ENCODE measurements at regions not wholly inside any gene's neighbourhood (a gene's known extent, or its start where the extent isn't known, plus 50 kb on each side); places are given as distances from the start of the nearest gene placed in this dataset.

DNA sequence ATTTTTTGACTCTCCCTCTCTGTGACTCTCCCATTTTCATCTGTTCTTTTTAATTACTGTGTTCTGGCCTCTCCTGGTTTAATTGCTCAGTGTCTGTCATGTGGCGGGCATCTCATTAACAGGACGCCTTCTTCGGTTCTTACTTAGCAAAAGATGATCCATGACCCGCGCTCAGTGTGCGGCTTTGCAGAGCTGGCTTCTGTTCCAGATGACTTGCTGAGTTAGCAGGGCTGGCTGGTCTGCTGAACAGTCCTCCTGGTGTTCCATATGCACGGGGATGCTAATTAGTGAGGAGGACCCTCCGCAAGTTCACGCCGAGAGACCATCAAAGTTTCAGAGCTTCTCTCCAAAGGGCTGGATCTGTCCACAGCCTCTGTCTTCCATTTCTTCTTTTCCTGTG lies 258.6 kb upstream of the MKI67 start:
- no peaks in the 10 kb centered on the region for H3K36me3 ChIP-seq (ENCODE audit: low read depth)
- no peaks in the 10 kb centered on the region for H3K9me3 ChIP-seq (ENCODE audit: severe bottlenecking)
- TF ChIP-seq, protein P1, sequence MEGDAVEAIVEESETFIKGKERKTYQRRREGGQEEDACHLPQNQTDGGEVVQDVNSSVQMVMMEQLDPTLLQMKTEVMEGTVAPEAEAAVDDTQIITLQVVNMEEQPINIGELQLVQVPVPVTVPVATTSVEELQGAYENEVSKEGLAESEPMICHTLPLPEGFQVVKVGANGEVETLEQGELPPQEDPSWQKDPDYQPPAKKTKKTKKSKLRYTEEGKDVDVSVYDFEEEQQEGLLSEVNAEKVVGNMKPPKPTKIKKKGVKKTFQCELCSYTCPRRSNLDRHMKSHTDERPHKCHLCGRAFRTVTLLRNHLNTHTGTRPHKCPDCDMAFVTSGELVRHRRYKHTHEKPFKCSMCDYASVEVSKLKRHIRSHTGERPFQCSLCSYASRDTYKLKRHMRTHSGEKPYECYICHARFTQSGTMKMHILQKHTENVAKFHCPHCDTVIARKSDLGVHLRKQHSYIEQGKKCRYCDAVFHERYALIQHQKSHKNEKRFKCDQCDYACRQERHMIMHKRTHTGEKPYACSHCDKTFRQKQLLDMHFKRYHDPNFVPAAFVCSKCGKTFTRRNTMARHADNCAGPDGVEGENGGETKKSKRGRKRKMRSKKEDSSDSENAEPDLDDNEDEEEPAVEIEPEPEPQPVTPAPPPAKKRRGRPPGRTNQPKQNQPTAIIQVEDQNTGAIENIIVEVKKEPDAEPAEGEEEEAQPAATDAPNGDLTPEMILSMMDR (IDR thresholded peaks at IDR 0.05; ENCODE audit: poor library complexity, severe bottlenecking) = no peak
- H3K27me3 ChIP-seq (ENCODE audit: insufficient read depth, poor library complexity, severe bottlenecking) = no peaks in the 10 kb centered on the region
- H3K4me3 ChIP-seq (ENCODE audit: severe bottlenecking) = no peak overlapping the region
- H3K4me1 ChIP-seq (ENCODE audit: insufficient read depth, poor library complexity, severe bottlenecking) = no peaks in the 10 kb centered on the region
- ATAC-seq (ENCODE audit: low read depth) (no peak), DNase-seq (ENCODE audit: low spot score) (no peak)
- no peak overlapping the region for H3K27ac ChIP-seq (ENCODE audit: poor library complexity, severe bottlenecking)

- H3K27ac ChIP-seq (ENCODE audit: poor library complexity, severe bottlenecking) = no peak overlapping the region
- TF ChIP-seq, protein P1 (IDR thresholded peaks at IDR 0.05; ENCODE audit: poor library complexity, severe bottlenecking) = no peak
- H3K36me3 ChIP-seq (ENCODE audit: low read depth) = no peaks in the 10 kb centered on the region
- no peaks in the 10 kb centered on the region for H3K4me1 ChIP-seq (ENCODE audit: insufficient read depth, poor library complexity, severe bottlenecking)
- H3K27me3 ChIP-seq (ENCODE audit: insufficient read depth, poor library complexity, severe bottlenecking) = no peaks in the 10 kb centered on the region
- no peaks in the 10 kb centered on the region for H3K9me3 ChIP-seq (ENCODE audit: severe bottlenecking)
- no peak overlapping the region for H3K4me3 ChIP-seq (ENCODE audit: severe bottlenecking)
- DNase-seq (ENCODE audit: low spot score) (no peak), ATAC-seq (ENCODE audit: low read depth) (no peak)
Measured at GRCh38 chr10:128386231-128386630, 260.0 kb upstream of the MKI67 start.

DNA sequence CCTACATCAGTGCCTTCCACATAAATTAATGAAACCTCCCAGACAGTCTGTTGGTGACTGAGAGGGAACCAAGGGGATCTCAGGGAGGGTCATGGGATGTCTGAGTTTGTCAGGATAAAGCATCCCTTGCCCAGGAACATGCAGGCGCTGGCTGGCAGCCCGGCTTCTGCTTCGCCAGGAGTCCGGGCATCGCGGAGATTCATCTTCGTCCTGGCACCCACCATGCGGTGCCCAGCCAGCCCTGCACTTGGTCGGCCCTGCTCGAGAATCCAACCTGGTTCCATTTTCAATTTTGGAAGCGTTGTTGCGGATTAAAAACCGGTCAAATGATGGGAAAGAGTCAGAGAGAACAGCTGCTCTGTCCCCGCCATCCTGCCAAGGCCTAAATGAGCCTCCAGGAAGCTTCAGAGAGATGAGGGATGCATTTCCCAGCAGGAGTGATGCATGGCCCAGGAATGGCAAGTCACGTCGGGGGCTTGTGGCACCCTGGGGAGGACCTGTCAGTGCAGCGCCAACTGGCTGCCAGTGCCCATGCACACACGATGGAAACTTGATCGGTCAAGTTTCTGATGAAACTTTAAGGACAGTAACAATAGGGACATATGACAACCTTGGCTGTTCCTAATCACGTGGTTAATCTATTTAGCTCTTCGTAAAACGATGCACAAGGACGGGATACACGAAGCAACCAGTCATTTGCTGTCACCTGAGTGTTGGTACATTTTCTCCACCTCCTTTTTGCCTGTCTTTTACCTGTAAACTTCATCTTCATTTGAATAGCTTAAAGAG lies 260.8 kb upstream of the MKI67 start:
- Histone ChIP-seq H3K4me3 (ENCODE audit: severe bottlenecking) (no peak overlapping the region), H3K27me3 (ENCODE audit: insufficient read depth, poor library complexity, severe bottlenecking) (no peaks in the 10 kb centered on the region), H3K27ac (ENCODE audit: poor library complexity, severe bottlenecking) (no peak overlapping the region), H3K9me3 (ENCODE audit: severe bottlenecking) (no peaks in the 10 kb centered on the region), H3K36me3 (ENCODE audit: low read depth) (no peaks in the 10 kb centered on the region), H3K4me1 (ENCODE audit: insufficient read depth, poor library complexity, severe bottlenecking) (no peaks in the 10 kb centered on the region)
- TF ChIP-seq, protein P1 (IDR thresholded peaks at IDR 0.05; ENCODE audit: poor library complexity, severe bottlenecking) = no peak
- ATAC-seq (ENCODE audit: low read depth) = no peak
- no peak for DNase-seq (ENCODE audit: low spot score)

GRCh38 chr10:128390596-128390995 lies 264.4 kb upstream of the MKI67 start:
- H3K36me3 ChIP-seq (ENCODE audit: low read depth) = no peaks in the 10 kb centered on the region
- DNase-seq (ENCODE audit: low spot score) = no peak
- no peaks in the 10 kb centered on the region for H3K9me3 ChIP-seq (ENCODE audit: severe bottlenecking)
- no peak for ATAC-seq (ENCODE audit: low read depth)
- TF ChIP-seq, protein P1 (IDR thresholded peaks at IDR 0.05; ENCODE audit: poor library complexity, severe bottlenecking) = no peak
- H3K4me1 ChIP-seq (ENCODE audit: insufficient read depth, poor library complexity, severe bottlenecking) = no peaks in the 10 kb centered on the region
- no peak overlapping the region for H3K27ac ChIP-seq (ENCODE audit: poor library complexity, severe bottlenecking)
- no peak overlapping the region for H3K4me3 ChIP-seq (ENCODE audit: severe bottlenecking)
- H3K27me3 ChIP-seq (ENCODE audit: insufficient read depth, poor library complexity, severe bottlenecking) = no peaks in the 10 kb centered on the region

GRCh38 chr10:128393546-128393945 lies 267.3 kb upstream of the MKI67 start:
- no peaks in the 10 kb centered on the region for H3K36me3 ChIP-seq (ENCODE audit: low read depth)
- TF ChIP-seq, protein P1 (IDR thresholded peaks at IDR 0.05; ENCODE audit: poor library complexity, severe bottlenecking) = no peak
- no peaks in the 10 kb centered on the region for H3K27me3 ChIP-seq (ENCODE audit: insufficient read depth, poor library complexity, severe bottlenecking)
- ATAC-seq (ENCODE audit: low read depth) (no peak), DNase-seq (ENCODE audit: low spot score) (no peak)
- no peaks in the 10 kb centered on the region for H3K4me1 ChIP-seq (ENCODE audit: insufficient read depth, poor library complexity, severe bottlenecking)
- no peaks in the 10 kb centered on the region for H3K9me3 ChIP-seq (ENCODE audit: severe bottlenecking)
- H3K4me3 ChIP-seq (ENCODE audit: severe bottlenecking) = no peak overlapping the region
- no peak overlapping the region for H3K27ac ChIP-seq (ENCODE audit: poor library complexity, severe bottlenecking)

All from RWPE2 (cell line).